ENCODE measurements at regions not wholly inside any gene's neighbourhood (a gene's known extent, or its start where the extent isn't known, plus 50 kb on each side); places are given as distances from the start of the nearest gene placed in this dataset.

- TF ChIP-seq, protein P1, sequence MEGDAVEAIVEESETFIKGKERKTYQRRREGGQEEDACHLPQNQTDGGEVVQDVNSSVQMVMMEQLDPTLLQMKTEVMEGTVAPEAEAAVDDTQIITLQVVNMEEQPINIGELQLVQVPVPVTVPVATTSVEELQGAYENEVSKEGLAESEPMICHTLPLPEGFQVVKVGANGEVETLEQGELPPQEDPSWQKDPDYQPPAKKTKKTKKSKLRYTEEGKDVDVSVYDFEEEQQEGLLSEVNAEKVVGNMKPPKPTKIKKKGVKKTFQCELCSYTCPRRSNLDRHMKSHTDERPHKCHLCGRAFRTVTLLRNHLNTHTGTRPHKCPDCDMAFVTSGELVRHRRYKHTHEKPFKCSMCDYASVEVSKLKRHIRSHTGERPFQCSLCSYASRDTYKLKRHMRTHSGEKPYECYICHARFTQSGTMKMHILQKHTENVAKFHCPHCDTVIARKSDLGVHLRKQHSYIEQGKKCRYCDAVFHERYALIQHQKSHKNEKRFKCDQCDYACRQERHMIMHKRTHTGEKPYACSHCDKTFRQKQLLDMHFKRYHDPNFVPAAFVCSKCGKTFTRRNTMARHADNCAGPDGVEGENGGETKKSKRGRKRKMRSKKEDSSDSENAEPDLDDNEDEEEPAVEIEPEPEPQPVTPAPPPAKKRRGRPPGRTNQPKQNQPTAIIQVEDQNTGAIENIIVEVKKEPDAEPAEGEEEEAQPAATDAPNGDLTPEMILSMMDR (IDR thresholded peaks at IDR 0.05; ENCODE audit: control extremely low read depth in 1 of 3, insufficient read depth in 1 of 3, low read depth in 1 of 3, low read length in 3 of 3) = no peak
- TF ChIP-seq SRF (IDR thresholded peaks at IDR 0.05; ENCODE audit: low read depth, low read length) (no peak), RAD21 (IDR thresholded peaks at IDR 0.05 in 1 of 2, conservative IDR thresholded peaks at IDR 0.05 in 1 of 2; ENCODE audit: low read depth in 2 of 2, low read length in 2 of 2) (no peak), ASH2L (IDR thresholded peaks at IDR 0.05; ENCODE audit: low read length) (no peak)
These were observed 1652.3 kb upstream of the SLC39A10 start for GRCh38 chr2:194004590-194005206.
